ENCODE measurements at regions not wholly inside any gene's neighbourhood (a gene's known extent, or its start where the extent isn't known, plus 50 kb on each side); places are given as distances from the start of the nearest gene placed in this dataset.

- peaks cover 0 to 5% (median 4%) of the 10 kb centered on the region in 3 donors for H3K4me1 ChIP-seq
- no peaks in the 10 kb centered on the region for H3K27me3 ChIP-seq
- H3K9me3 ChIP-seq = peaks cover 0 to 6% (median 0%) of the 10 kb centered on the region in 3 donors
- 76 to 78% methylated on average over 3 to 10 of the region's 18 CpGs for WGBS, 2 donors
- intact Hi-C loops (cut with DNase I) = no loop called here
- no peaks in the 10 kb centered on the region for H3K36me3 ChIP-seq
- DNase-seq = no peak
- no peak overlapping the region for H3K4me3 ChIP-seq
- H3K27ac ChIP-seq = no peak overlapping the region
- TF ChIP-seq CTCF (IDR thresholded peaks at IDR 0.05) (no peak), POLR2A (IDR thresholded peaks at IDR 0.05) (no peak)
Measured at GRCh38 chr4:138561906-138562305, 319.8 kb upstream of the SLC7A11 start.

DNA sequence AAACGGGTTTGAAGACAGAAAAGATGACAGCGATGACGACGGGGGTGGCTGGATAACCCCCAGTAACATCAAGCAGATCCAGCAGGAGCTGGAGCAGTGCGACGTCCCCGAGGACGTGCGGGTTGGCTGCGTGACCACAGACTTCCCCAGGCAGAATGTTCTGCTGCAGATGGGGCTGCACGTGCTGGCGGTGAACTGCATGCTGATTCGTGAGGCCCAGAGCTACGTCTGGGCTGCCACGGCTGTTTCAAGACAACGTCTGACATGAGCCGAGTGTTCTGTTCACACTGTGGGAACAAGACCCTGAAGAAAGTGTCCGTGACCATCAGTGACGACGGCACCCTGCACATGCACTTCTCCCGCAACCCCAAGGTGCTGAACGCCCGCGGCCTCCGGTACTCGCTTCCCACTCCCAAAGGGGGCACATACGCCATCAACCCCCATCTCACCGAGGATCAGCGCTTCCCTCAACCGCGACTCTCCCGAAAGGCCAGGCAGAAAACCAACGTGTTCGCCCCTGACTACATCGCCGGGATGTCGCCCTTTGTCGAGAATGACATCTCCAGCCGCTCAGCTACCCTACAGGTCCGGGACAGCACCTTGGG, 319.2 kb upstream of the SLC7A11 start:
- H3K4me3 ChIP-seq = no peak overlapping the region
- 85 to 96% methylated on average over 17 to 23 of the region's 40 CpGs for WGBS, 2 donors
- H3K4me1 ChIP-seq = peaks cover 0 to 5% (median 4%) of the 10 kb centered on the region in 3 donors
- DNase-seq = no peak
- no peak overlapping the region for H3K27ac ChIP-seq
- peaks cover 0 to 6% (median 0%) of the 10 kb centered on the region in 3 donors for H3K9me3 ChIP-seq
- H3K36me3 ChIP-seq = no peaks in the 10 kb centered on the region
- intact Hi-C loops (cut with DNase I) = no loop called here
- H3K27me3 ChIP-seq = no peaks in the 10 kb centered on the region
- TF ChIP-seq POLR2A (IDR thresholded peaks at IDR 0.05) (no peak), CTCF (IDR thresholded peaks at IDR 0.05) (no peak)

DNA sequence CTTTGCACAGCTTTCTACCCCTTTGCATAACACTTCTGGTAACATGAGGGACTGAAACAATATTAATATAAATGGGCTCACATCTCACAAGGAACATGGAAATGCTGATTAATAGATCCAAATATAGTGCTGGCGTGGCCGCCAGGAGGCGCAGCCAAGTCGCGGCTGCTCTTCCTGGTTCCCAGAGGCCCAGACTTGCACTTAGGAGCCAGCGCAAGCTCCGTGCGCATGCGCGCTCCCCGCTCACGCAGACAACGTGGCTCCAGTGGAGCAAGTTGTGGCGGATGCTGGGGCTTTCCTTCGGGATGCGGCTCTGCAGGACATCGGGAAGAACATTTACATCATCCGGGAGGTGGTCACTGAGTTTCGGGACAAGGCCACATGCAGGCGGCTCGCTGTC, 318.3 kb upstream of the SLC7A11 start:
- Histone ChIP-seq H3K27ac (no peak overlapping the region), H3K4me3 (no peak overlapping the region), H3K9me3 (peaks cover 0 to 6% (median 0%) of the 10 kb centered on the region in 3 donors), H3K27me3 (no peaks in the 10 kb centered on the region), H3K36me3 (no peaks in the 10 kb centered on the region), H3K4me1 (peaks cover 0 to 5% (median 4%) of the 10 kb centered on the region in 3 donors)
- 61 to 87% methylated on average over 3 to 15 of the region's 21 CpGs for WGBS, 2 donors
- intact Hi-C loops (cut with DNase I) = no loop called here
- DNase-seq = no peak
- TF ChIP-seq POLR2A (IDR thresholded peaks at IDR 0.05) = no peak
- TF ChIP-seq CTCF (IDR thresholded peaks at IDR 0.05) = no peak

GRCh38 chr4:138558886-138559285, 316.7 kb upstream of the SLC7A11 start:
- TF ChIP-seq CTCF (IDR thresholded peaks at IDR 0.05) (no peak), POLR2A (IDR thresholded peaks at IDR 0.05) (no peak)
- intact Hi-C loops (cut with DNase I) = no loop called here
- Histone ChIP-seq H3K4me1 (peaks cover 0 to 5% (median 4%) of the 10 kb centered on the region in 3 donors), H3K9me3 (peaks cover 0 to 6% (median 0%) of the 10 kb centered on the region in 3 donors), H3K27ac (no peak overlapping the region), H3K4me3 (no peak overlapping the region), H3K36me3 (no peaks in the 10 kb centered on the region), H3K27me3 (no peaks in the 10 kb centered on the region)
- DNase-seq = no peak
- 30 to 42% methylated on average over 1 of the region's 1 CpG for WGBS, 2 donors

DNA sequence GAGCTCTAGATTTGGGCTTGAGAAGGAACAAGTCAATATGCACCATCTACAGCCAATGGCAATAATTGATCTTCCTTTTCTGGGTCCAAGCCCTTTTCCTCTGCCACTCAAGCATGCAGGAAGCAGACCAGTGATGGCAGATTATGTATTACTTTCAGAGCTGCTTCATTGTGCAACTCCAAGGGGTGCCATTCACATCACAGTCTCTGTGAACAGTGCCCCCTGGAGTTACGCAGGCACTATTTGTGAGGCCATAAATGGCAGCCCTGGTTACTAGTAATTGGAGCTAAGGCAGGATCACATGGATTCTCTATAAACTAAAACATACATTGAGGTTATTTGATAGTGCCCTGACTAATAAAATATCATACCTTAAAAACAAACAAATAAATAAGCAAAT, 313.4 kb upstream of the SLC7A11 start:
- DNase-seq = no peak
- H3K27me3 ChIP-seq = no peaks in the 10 kb centered on the region
- intact Hi-C loops (cut with DNase I) = no loop called here
- WGBS, 2 donors = 100% methylated on average over 1 of the region's 1 CpG; no CpG with 5 or more reads in 1 of the 2 donors
- H3K4me1 ChIP-seq = no peaks in the 10 kb centered on the region
- H3K36me3 ChIP-seq = no peaks in the 10 kb centered on the region
- H3K4me3 ChIP-seq = no peak overlapping the region
- no peak overlapping the region for H3K27ac ChIP-seq
- H3K9me3 ChIP-seq = no peaks in the 10 kb centered on the region
- no peak for TF ChIP-seq POLR2A (IDR thresholded peaks at IDR 0.05)
- TF ChIP-seq CTCF (IDR thresholded peaks at IDR 0.05) = peak in 1 of 6 experiments; percentile 10

All from esophagus squamous epithelium (tissue), 5 donors.